C4-2B (cell line): ENCODE measurements at regions not wholly inside any gene's neighbourhood (a gene's known extent, or its start where the extent isn't known, plus 50 kb on each side); places are given as distances from the start of the nearest gene placed in this dataset.
"Not testable (repeated sequence)": the region's sequence is repeated elsewhere in the genome, so short reads cannot be mapped to it uniquely, and the experiment has no call there.

ENCODE experiments used
- H3K27ac ChIP-seq: fragments of 450-650 bp; 2 replicates; pipeline ENCODE4 v1.5.1; 2017
- ZFX ChIP-seq: fragments of 450-650 bp; IDR thresholded peaks from 2 replicates; pipeline ENCODE4 v1.6.1; 2017
- TF ChIP-seq, protein P1 (sequence below): fragments of 450-650 bp; conservative IDR thresholded peaks from 2 replicates; pipeline ENCODE4 v1.5.1; 2017; ENCODE audit warnings: mild to moderate bottlenecking

DNA sequence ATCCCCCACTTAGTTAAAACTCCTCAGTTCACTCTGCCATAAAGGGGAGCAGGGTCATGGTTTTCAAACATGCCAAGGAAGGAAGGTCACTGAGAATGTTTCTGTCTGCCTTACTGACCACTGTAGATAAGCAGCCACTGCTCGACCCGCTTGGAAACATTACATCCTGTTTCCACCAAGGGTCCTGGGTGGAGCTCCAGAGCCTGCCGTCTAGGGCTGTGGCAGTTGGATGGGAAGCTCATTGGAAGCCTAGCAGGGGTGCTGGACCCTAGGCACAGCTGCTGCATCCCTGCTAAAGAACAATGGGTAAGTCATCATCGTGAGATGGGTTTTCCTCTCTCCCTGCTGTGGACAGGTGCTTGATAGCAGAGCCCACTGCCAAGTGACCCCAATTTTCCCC, 76.0 kb upstream of the SRD5A3 start:
- TF ChIP-seq ZFX = no peak
- TF ChIP-seq, protein P1, sequence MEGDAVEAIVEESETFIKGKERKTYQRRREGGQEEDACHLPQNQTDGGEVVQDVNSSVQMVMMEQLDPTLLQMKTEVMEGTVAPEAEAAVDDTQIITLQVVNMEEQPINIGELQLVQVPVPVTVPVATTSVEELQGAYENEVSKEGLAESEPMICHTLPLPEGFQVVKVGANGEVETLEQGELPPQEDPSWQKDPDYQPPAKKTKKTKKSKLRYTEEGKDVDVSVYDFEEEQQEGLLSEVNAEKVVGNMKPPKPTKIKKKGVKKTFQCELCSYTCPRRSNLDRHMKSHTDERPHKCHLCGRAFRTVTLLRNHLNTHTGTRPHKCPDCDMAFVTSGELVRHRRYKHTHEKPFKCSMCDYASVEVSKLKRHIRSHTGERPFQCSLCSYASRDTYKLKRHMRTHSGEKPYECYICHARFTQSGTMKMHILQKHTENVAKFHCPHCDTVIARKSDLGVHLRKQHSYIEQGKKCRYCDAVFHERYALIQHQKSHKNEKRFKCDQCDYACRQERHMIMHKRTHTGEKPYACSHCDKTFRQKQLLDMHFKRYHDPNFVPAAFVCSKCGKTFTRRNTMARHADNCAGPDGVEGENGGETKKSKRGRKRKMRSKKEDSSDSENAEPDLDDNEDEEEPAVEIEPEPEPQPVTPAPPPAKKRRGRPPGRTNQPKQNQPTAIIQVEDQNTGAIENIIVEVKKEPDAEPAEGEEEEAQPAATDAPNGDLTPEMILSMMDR = no peak
- H3K27ac ChIP-seq = no peak overlapping the region

DNA sequence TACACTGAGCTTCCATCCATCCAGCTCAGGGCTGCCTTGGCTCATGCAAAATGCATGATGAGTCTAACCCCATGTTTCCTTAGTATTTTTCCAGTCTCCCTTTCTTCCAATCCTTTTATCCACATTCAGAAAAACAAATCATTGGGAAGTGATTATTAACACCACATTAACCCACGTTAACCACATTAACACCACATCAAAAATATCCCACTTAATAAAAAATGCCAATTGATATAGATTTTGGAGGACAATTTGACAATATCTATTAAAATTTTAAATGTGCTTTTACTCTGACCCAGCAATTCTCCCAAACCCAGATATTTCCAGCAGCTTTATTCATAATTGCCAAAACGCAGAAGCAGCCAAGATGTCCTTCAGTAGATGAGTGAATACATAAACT, 75.6 kb upstream of the SRD5A3 start:
- no peak for TF ChIP-seq ZFX
- TF ChIP-seq, protein P1 = no peak
- H3K27ac ChIP-seq = no peak overlapping the region

DNA sequence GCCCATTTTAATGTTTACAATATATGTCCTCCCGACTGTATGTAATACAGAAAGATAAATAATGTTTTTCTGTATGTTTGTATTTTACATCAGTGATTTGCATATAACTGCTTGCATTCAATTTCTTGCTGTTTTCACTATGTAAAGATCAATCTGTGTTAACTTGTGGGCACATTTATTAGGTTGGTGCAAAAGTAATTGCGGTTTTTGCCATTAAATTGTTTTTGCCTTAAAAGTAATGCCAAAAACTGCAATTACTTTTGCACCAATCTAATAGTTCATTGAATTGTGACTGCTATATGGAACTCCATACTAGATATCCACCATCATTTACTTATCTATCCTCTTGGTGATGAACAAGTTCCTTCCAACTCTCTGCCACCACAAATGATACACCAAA, 73.9 kb upstream of the SRD5A3 start:
- TF ChIP-seq, protein P1 = no peak
- TF ChIP-seq ZFX = no peak
- no peak overlapping the region for H3K27ac ChIP-seq

DNA sequence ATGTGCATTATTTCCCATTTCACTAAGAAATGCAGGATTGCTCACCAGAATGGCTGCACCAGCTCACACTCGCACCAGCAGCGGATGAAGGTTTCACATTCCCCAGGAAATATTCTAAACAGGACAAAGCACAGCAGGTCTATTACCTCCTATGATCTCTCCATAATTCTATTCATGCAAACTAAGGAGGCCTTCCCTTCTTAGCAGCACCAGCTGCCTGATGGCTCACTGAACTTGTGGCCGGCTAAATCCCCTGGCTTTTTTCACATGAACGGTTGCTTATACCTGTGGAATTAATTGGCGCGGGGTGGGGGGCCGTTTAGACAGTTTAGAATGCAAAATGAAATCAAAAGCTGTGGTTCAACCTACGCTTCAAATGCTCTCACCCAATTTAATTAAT, 73.5 kb upstream of the SRD5A3 start:
- TF ChIP-seq, protein P1 = no peak
- TF ChIP-seq ZFX = no peak
- H3K27ac ChIP-seq = no peak overlapping the region

DNA sequence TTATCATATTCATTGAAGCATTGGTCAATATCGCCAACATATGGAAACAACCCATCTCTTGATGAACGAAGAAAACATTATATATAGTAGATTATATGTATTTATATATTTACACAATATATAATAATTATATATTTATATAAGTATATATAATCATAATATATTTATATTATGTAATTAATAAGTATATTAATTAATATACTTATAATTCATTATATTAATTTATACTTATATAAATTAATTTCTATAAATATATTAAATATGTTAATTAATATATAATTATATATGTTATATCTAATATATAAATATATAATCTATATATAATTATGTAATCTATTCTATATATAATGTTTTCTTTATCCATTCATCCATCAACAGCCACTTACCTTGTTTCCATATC, 69.0 kb upstream of the SRD5A3 start:
- TF ChIP-seq, protein P1 = no peak
- no peak for TF ChIP-seq ZFX
- no peak overlapping the region for H3K27ac ChIP-seq

DNA sequence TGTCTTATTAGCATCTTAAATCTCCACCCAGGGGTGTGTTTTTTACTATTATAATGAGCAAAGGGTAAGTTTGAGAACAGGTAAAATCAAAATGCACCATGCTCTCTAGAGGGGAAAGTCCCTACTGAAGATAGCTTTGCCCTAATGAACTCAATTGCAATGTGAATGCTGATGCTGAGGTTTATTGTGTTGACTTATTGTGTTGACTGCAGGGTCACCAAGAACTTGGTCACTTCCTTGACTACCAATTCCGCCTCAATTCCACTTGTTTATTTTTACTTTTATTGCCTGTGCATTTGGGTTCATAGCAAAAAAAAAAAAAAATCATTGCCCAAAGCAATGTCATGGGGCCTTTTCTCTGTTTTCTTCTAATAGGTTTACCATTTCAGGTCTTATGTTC, 67.7 kb upstream of the SRD5A3 start:
- TF ChIP-seq ZFX = no peak
- TF ChIP-seq, protein P1 = no peak
- H3K27ac ChIP-seq = no peak overlapping the region

DNA sequence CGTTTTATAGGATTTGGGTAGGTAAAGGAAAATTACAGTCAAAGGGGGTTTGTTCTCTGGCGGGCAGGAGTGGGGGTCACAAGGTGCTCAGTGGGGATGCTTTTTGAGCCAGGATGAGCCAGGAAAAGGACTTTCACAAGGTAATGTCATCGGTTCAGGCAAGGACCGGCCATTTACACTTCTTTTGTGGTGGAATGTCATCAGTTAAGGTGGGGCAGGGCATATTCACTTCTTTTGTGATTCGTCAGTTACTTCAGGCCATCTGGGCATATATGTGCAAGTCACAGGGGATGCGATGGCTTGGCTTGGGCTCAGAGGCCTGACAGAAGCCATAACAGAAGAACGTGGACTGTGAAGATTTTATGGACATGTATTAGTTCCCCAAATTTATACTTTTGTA, 65.6 kb upstream of the SRD5A3 start:
- H3K27ac ChIP-seq = not testable (repeated sequence)

DNA sequence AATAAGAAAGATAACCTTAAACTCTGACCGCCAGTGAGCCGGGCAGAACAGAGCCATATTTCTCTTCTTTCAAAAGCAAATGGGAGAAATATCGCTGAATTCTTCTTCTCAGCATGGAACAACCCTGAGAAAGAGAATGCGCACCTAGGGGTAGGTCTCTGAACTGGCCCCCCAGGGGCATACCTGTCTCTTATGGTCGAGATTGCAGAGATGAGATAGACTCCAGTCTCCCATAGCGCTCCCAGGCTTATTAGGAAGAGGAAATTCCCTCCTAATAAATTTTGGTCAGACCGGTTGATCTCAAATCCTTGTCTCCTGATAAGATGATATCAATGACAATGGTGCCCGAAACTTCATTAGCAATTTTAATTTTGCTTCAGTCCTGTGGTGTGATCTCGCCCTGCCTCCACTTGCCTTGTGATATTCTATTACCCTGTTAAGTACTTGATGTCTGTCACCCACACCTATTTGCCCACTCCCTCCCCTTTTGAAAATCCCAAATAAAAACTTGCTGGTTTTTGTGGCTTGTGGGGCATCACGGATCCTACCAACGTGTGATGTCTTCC, 64.8 kb upstream of the SRD5A3 start:
- H3K27ac ChIP-seq = not testable (repeated sequence)

DNA sequence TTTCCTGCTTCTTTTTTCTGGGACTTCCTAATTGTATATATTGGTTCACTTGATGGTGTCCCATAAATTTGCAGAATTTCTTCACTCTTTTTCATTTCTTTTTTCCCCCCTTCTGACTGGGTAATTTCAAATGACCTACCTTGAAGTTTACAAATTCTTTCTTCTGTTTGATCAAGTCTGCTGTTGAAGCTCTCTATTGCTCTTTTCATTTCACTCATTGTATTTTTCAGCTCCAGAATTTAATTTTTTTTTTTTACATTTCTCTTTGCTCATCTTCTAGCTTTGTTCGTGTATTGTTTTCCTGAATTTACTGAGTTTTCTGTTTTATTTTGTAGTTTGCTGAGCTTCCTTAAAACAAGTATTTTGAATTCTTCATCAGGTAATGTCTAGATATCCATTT, 61.7 kb upstream of the SRD5A3 start:
- no peak for TF ChIP-seq ZFX
- TF ChIP-seq, protein P1 = no peak
- H3K27ac ChIP-seq = no peak overlapping the region
